OCI-LY7 (cell line): ENCODE measurements at regions not wholly inside any gene's neighbourhood (a gene's known extent, or its start where the extent isn't known, plus 50 kb on each side); places are given as distances from the start of the nearest gene placed in this dataset.

Source experiments
- BruUV-seq: library from RNA; stranded (reverse); fragments of 400-500 nt; replicated peaks from 2 replicates; lab custom pipeline; 2021; lab: Mats Ljungman, UMichigan
- CTCF ChIA-PET: fragments of 300-600 bp; sonication (Branson Sonifier 250); formaldehyde crosslinking; loops from one replicate; lab custom pipeline; 2022; ENCODE audit warnings: antibody characterized with exemption; ENCODE audit not compliant: unreplicated experiment; lab: Charles Lee
- POLR2A ChIA-PET: fragments of 300-600 bp; sonication (Branson Sonifier 250); formaldehyde crosslinking; loops from one replicate; lab custom pipeline; 2022; ENCODE audit warnings: antibody characterized with exemption; lab: Charles Lee
- DNase-seq: peaks from one replicate; pipeline ENCODE4 v3.0.0-alpha.2; 2015; ENCODE audit warnings: low spot score
- H2AFZ ChIP-seq: fragments of 200-600 bp; sonication (generic), shearing (Covaris generic); 2 replicates; pipeline ENCODE4 v1.6.1; 2014; ENCODE audit warnings: mild to moderate bottlenecking, antibody characterized with exemption, low read length, moderate library complexity
- H3K27ac ChIP-seq: fragments of 200-600 bp; sonication (generic); 2 replicates; pipeline ENCODE4 v1.5.1; 2014; ENCODE audit warnings: mixed run types, low read depth, mild to moderate bottlenecking, moderate library complexity, low read length, inconsistent platforms; ENCODE audit not compliant: poor library complexity, severe bottlenecking
- H3K36me3 ChIP-seq: fragments of 200-600 bp; sonication (generic); 2 replicates; pipeline ENCODE4 v1.6.1; 2014; ENCODE audit warnings: mild to moderate bottlenecking, antibody characterized with exemption, low read length, moderate library complexity, mixed read lengths; ENCODE audit not compliant: insufficient read depth
- H3K4me1 ChIP-seq: fragments of 200-600 bp; sonication (generic); 2 replicates; pipeline ENCODE4 v1.5.1; 2014; ENCODE audit warnings: mild to moderate bottlenecking, low read length; ENCODE audit not compliant: insufficient read depth, poor library complexity, severe bottlenecking
- H3K4me2 ChIP-seq: fragments of 200-600 bp; sonication (generic); 2 replicates; pipeline ENCODE4 v1.6.1; 2014; ENCODE audit warnings: mild to moderate bottlenecking, low read length
- H3K4me3 ChIP-seq: fragments of 200-600 bp; sonication (generic); 2 replicates; pipeline ENCODE4 v1.5.1; 2014; ENCODE audit warnings: mild to moderate bottlenecking, low read depth, low read length; ENCODE audit not compliant: poor library complexity, severe bottlenecking
- H3K79me2 ChIP-seq: fragments of 200-600 bp; sonication (generic); 2 replicates; pipeline ENCODE4 v1.6.1; 2016; ENCODE audit warnings: low read depth, mild to moderate bottlenecking, low read length, moderate library complexity, mixed read lengths; ENCODE audit not compliant: insufficient read depth
- H3K9me2 ChIP-seq: fragments of 200-600 bp; sonication (generic); 2 replicates; pipeline ENCODE4 v1.6.1; 2016; ENCODE audit warnings: mild to moderate bottlenecking, low read length, mixed read lengths; ENCODE audit not compliant: insufficient read depth
- H3K9me3 ChIP-seq: fragments of 200-600 bp; sonication (generic); 2 replicates; pipeline ENCODE4 v1.6.1; 2014; ENCODE audit warnings: mild to moderate bottlenecking, mixed run types, low read length, mixed read lengths
- H4K20me1 ChIP-seq: fragments of 200-600 bp; sonication (generic); 2 replicates; pipeline ENCODE4 v1.6.1; 2014; ENCODE audit warnings: mild to moderate bottlenecking, antibody characterized with exemption, low read length, moderate library complexity, mixed read lengths; ENCODE audit not compliant: insufficient read depth
- CTCF ChIP-seq: fragments of 200-600 bp; sonication (generic); conservative IDR thresholded peaks from 2 replicates; pipeline ENCODE4 v1.5.1; 2014; ENCODE audit warnings: mild to moderate bottlenecking, antibody characterized with exemption, low read length, moderate library complexity, mixed read lengths
- EZH2phosphoT487 ChIP-seq: fragments of 200-600 bp; sonication (generic); IDR thresholded peaks from 2 replicates; pipeline ENCODE4 v1.6.1; 2018; ENCODE audit warnings: low read depth, borderline replicate concordance, mild to moderate bottlenecking, mixed run types, antibody characterized with exemption, low read length, moderate library complexity, mixed read lengths
- intact Hi-C: fragments of 100-400 bp; cut with micrococcal nuclease; formaldehyde crosslinking; loops from one replicate; pipeline ENCODE4 v1.10.0; 2022; ENCODE audit not compliant: unreplicated experiment

GRCh38 chr6:140867336-140867735 is 1265.4 kb upstream of the GJE1 start:
- H2AFZ ChIP-seq: no peak overlapping the region
- ChIA-PET POLR2A (no interaction called here), CTCF (no interaction called here)
- no peaks in the 10 kb centered on the region for H4K20me1 ChIP-seq
- no peaks in the 10 kb centered on the region for H3K9me3 ChIP-seq
- no peaks in the 10 kb centered on the region for H3K4me1 ChIP-seq
- no peaks in the 10 kb centered on the region for H3K36me3 ChIP-seq
- no peak overlapping the region for H3K27ac ChIP-seq
- no peak for DNase-seq
- intact Hi-C loops: no loop called here
- no peaks in the 10 kb centered on the region for H3K9me2 ChIP-seq
- BruUV-seq: no TSS peak
- H3K4me2 ChIP-seq: no peak overlapping the region
- H3K4me3 ChIP-seq: no peak overlapping the region
- H3K79me2 ChIP-seq: no peaks in the 10 kb centered on the region
- TF ChIP-seq EZH2phosphoT487 (no peak), CTCF (no peak)

GRCh38 chr6:140858381-140858971 is 1274.2 kb upstream of the GJE1 start:
- H3K27ac ChIP-seq: no peak overlapping the region
- intact Hi-C loops: no loop called here
- H3K4me3 ChIP-seq: no peak overlapping the region
- H3K9me2 ChIP-seq: no peaks in the 10 kb centered on the region
- ChIA-PET POLR2A (interaction anchor here (0.8 to 1.0 kb wide), 2 partner anchors 27 to 236 kb away, joined by 3 to 4 read pairs; no protein-coding TSS in a partner anchor), CTCF (no interaction called here)
- H3K4me1 ChIP-seq: no peaks in the 10 kb centered on the region
- H2AFZ ChIP-seq: no peak overlapping the region
- BruUV-seq: no TSS peak
- no peak overlapping the region for H3K4me2 ChIP-seq
- H3K9me3 ChIP-seq: no peaks in the 10 kb centered on the region
- no peaks in the 10 kb centered on the region for H4K20me1 ChIP-seq
- DNase-seq: no peak
- no peaks in the 10 kb centered on the region for H3K79me2 ChIP-seq
- H3K36me3 ChIP-seq: no peaks in the 10 kb centered on the region
- TF ChIP-seq CTCF (no peak), EZH2phosphoT487 (no peak)

- ChIA-PET CTCF (no interaction called here), POLR2A (interaction anchor here (0.8 to 1.0 kb wide), 2 partner anchors 26 to 236 kb away, joined by 3 to 4 read pairs; no protein-coding TSS in a partner anchor)
- Histone ChIP-seq H4K20me1 (no peaks in the 10 kb centered on the region), H2AFZ (no peak overlapping the region), H3K4me1 (no peaks in the 10 kb centered on the region), H3K79me2 (no peaks in the 10 kb centered on the region), H3K4me2 (no peak overlapping the region), H3K9me2 (no peaks in the 10 kb centered on the region), H3K4me3 (no peak overlapping the region), H3K27ac (no peak overlapping the region), H3K9me3 (no peaks in the 10 kb centered on the region), H3K36me3 (no peaks in the 10 kb centered on the region)
- BruUV-seq: no TSS peak
- intact Hi-C loops: no loop called here
- TF ChIP-seq CTCF (no peak), EZH2phosphoT487 (no peak)
- DNase-seq: no peak
Measured at GRCh38 chr6:140857739-140858380, 1274.9 kb upstream of the GJE1 start.
